Right atrium auricular region (tissue), 2 donors: ENCODE measurements at regions not wholly inside any gene's neighbourhood (a gene's known extent, or its start where the extent isn't known, plus 50 kb on each side); places are given as distances from the start of the nearest gene placed in this dataset.

Experiments used
- DNase-seq: peaks from one replicate; pipeline ENCODE4 v3.0.0-alpha.2; 2019; ENCODE audit warnings: low spot score
- H3K27ac ChIP-seq, 2 donors: fragments of 200-600 bp; sonication (generic); 1 replicate in 1 of 2; 2 replicates in 1 of 2; pipeline ENCODE4 v1.5.1; 2016 to 2019
- H3K27me3 ChIP-seq, 2 donors: fragments of 200-600 bp; sonication (generic); one replicate each; pipeline versions ENCODE4 v1.5.1 to v1.6.0; 2017 to 2019
- H3K36me3 ChIP-seq: fragments of 200-600 bp; sonication (generic); one replicate; pipeline ENCODE4 v1.5.1; 2016
- H3K4me1 ChIP-seq, 2 donors: fragments of 200-600 bp; sonication (generic); one replicate each; pipeline versions ENCODE4 v1.5.1 to v1.6.0; 2017 to 2019
- H3K4me3 ChIP-seq, 2 donors: fragments of 200-600 bp; sonication (generic); 1 replicate in 1 of 2; 2 replicates in 1 of 2; pipeline ENCODE4 v1.5.1; 2017 to 2019; ENCODE audit warnings: mild to moderate bottlenecking in 1 of 2, moderate library complexity in 1 of 2
- H3K9me3 ChIP-seq, 2 donors: fragments of 200-600 bp; sonication (generic); one replicate each; pipeline ENCODE4 v1.5.1; 2019
- TF ChIP-seq, protein P1 (sequence below), 2 donors: fragments of 200-600 bp; sonication (generic); IDR thresholded peaks; one replicate each; pipeline ENCODE4 v1.5.1; 2019; ENCODE audit warnings: antibody characterized with exemption in 2 of 2

DNA sequence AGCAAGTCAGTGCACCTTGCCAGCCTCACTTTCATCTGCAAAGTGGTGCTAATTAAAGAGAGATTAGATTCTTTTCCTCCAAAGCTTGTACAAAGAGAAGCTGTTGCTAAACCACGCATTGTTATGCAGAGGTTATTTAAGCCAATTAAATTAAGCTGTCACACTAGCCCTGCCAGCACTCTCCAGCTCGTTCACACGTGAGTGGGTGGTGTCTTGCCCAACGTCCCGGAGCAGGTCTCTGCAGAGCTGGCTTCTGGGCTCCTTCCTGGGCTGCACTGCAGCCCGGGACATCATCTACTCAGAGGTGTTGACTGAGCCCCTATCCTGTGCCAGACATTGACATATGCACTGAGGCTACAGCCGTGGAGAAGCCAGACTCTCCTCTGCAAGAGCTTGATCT is 401.6 kb upstream of the SULF2 start:
- DNase-seq = no peak

DNA sequence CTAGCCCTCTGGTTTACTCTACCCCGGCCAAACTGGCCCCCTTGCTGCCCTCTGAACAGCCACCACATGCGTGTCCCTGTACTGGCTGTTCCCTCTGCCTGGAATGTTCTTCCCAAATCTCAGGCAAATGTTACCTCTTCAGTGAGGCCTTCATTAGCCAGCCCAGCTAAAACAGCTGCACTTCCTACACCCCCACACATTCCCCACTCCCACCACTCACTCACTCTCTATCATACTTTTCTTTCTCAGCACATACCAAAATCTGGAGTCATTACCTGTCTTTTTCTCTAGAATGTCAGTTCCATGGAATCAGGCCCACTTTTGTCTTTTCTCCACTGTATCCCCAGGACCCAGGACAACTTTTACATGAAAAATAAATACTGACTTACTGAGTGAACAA is 401.2 kb upstream of the SULF2 start:
- no peaks in the 10 kb centered on the region for H3K27me3 ChIP-seq
- TF ChIP-seq, protein P1, sequence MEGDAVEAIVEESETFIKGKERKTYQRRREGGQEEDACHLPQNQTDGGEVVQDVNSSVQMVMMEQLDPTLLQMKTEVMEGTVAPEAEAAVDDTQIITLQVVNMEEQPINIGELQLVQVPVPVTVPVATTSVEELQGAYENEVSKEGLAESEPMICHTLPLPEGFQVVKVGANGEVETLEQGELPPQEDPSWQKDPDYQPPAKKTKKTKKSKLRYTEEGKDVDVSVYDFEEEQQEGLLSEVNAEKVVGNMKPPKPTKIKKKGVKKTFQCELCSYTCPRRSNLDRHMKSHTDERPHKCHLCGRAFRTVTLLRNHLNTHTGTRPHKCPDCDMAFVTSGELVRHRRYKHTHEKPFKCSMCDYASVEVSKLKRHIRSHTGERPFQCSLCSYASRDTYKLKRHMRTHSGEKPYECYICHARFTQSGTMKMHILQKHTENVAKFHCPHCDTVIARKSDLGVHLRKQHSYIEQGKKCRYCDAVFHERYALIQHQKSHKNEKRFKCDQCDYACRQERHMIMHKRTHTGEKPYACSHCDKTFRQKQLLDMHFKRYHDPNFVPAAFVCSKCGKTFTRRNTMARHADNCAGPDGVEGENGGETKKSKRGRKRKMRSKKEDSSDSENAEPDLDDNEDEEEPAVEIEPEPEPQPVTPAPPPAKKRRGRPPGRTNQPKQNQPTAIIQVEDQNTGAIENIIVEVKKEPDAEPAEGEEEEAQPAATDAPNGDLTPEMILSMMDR (IDR thresholded peaks at IDR 0.05) = no peak
- no peak overlapping the region for H3K27ac ChIP-seq
- H3K9me3 ChIP-seq = no peaks in the 10 kb centered on the region
- no peak overlapping the region for H3K4me3 ChIP-seq
- DNase-seq = no peak
- no peaks in the 10 kb centered on the region for H3K4me1 ChIP-seq
- no peaks in the 10 kb centered on the region for H3K36me3 ChIP-seq

More for the DNA sequence above, 401.6 kb upstream of the SULF2 start:
- Histone ChIP-seq H3K27ac (no peak overlapping the region), H3K27me3 (no peaks in the 10 kb centered on the region), H3K4me1 (no peaks in the 10 kb centered on the region), H3K36me3 (no peaks in the 10 kb centered on the region), H3K9me3 (no peaks in the 10 kb centered on the region), H3K4me3 (no peak overlapping the region)
- TF ChIP-seq, protein P1 (IDR thresholded peaks at IDR 0.05) = no peak

DNA sequence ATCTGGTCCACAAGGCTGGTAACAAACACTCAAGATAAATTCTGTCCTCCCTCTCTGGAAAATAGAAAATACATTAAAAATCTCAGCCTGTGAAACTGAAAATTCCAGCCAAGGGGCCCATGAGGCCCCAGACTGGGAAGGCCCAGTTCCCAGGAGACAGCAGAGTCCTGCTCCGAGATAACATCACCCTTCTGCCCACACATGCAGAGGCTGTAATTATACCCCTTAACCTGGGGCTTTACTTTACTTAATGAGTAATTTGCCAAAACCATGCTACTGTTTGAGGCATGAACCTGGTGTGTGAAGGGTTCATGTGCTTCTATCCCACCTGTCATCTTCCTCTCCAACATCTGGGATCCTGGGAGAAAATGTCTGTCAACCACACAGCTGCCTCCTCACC is 398.9 kb upstream of the SULF2 start:
- no peak overlapping the region for H3K4me3 ChIP-seq
- H3K27ac ChIP-seq = no peak overlapping the region
- no peaks in the 10 kb centered on the region for H3K4me1 ChIP-seq
- H3K9me3 ChIP-seq = no peaks in the 10 kb centered on the region
- no peaks in the 10 kb centered on the region for H3K27me3 ChIP-seq
- TF ChIP-seq, protein P1 (IDR thresholded peaks at IDR 0.05) = no peak
- no peaks in the 10 kb centered on the region for H3K36me3 ChIP-seq
- DNase-seq = no peak

DNA sequence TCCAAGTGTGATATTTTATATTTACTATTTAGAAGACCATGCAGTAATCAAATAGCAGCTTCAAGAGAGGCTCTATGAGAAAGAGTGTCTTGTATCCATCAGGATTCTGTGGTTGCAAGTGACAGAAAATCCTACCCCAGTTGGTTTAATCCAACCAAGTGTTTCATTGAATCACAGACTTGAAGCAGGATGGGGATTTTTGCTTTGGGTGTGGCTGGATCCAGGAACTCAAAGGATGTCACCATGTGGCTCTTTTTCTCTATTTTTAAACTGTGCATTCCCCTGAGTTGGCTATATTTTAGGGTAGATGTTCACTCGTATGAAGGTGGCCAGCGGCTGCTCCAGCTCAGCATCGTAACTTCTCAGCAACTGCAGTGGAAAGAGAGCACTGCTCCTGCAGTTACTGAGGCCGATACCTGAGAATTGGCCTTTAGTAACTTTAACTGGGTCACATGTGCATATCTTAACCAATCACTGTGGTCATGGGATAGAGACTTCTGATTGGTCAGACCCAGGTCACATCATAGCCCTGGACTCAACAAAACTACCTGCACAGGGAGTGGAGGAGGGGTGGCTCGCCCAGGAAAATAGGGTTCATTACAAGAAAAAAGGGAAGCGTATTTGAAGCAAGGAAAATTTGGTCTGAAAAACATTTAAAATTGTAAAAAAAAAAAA is 396.1 kb upstream of the SULF2 start:
- H3K4me1 ChIP-seq = no peaks in the 10 kb centered on the region
- TF ChIP-seq, protein P1 (IDR thresholded peaks at IDR 0.05) = no peak
- H3K36me3 ChIP-seq = no peaks in the 10 kb centered on the region
- no peaks in the 10 kb centered on the region for H3K9me3 ChIP-seq
- H3K27me3 ChIP-seq = no peaks in the 10 kb centered on the region
- DNase-seq = no peak
- no peak overlapping the region for H3K27ac ChIP-seq
- no peak overlapping the region for H3K4me3 ChIP-seq

DNA sequence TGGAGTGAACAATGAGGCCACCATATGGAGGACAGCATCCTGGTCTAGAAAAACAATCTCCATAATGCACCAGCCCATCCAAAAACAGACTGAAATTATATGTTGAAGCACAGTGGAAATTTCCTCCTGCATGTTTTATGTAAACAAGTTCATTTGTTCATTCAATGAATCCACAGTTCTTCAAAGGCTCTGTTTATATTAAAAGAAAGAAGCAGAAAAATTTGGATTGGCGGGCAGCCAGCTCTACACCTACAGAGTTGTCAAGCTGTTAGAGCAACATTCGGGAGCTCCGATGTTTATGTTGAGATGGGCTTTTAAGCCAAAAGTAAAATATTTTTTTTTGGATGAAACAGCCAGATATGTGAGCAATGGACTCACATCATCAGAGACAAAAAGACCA is 395.3 kb upstream of the SULF2 start:
- Histone ChIP-seq H3K27me3 (no peaks in the 10 kb centered on the region), H3K4me3 (no peak overlapping the region), H3K27ac (no peak overlapping the region), H3K36me3 (no peaks in the 10 kb centered on the region), H3K9me3 (no peaks in the 10 kb centered on the region), H3K4me1 (no peaks in the 10 kb centered on the region)
- TF ChIP-seq, protein P1 (IDR thresholded peaks at IDR 0.05) = no peak
- DNase-seq = no peak

DNA sequence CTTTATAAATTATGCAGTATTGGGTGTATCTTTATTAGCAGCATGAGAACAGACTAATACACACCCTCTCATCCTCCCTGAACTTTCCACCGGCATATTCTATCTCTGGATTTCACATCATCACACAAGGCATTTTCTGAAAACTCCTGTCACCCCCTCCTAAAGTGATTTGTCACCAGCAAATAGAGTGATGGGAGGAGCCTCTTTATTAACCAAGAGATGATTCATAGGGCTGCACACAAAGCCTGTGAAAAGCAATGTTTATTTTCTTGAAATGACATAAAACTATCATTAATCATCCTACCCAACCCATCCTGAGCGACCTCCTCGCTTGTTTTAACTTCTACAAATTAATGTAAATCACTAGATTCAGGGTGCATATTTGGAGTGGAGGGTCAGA is 394.7 kb upstream of the SULF2 start:
- DNase-seq = no peak
- Histone ChIP-seq H3K4me3 (no peak overlapping the region), H3K4me1 (no peaks in the 10 kb centered on the region), H3K9me3 (no peaks in the 10 kb centered on the region), H3K27ac (no peak overlapping the region), H3K36me3 (no peaks in the 10 kb centered on the region), H3K27me3 (no peaks in the 10 kb centered on the region)
- TF ChIP-seq, protein P1 (IDR thresholded peaks at IDR 0.05) = no peak
